ENCODE measurements at regions not wholly inside any gene's neighbourhood (a gene's known extent, or its start where the extent isn't known, plus 50 kb on each side); places are given as distances from the start of the nearest gene placed in this dataset.
"Not testable (repeated sequence)": the region's sequence is repeated elsewhere in the genome, so short reads cannot be mapped to it uniquely, and the experiment has no call there.

- peak; percentile 13 for DNase-seq
Measured at GRCh38 chr13:80988391-80989151, 647.6 kb upstream of the SPRY2 start.

DNA sequence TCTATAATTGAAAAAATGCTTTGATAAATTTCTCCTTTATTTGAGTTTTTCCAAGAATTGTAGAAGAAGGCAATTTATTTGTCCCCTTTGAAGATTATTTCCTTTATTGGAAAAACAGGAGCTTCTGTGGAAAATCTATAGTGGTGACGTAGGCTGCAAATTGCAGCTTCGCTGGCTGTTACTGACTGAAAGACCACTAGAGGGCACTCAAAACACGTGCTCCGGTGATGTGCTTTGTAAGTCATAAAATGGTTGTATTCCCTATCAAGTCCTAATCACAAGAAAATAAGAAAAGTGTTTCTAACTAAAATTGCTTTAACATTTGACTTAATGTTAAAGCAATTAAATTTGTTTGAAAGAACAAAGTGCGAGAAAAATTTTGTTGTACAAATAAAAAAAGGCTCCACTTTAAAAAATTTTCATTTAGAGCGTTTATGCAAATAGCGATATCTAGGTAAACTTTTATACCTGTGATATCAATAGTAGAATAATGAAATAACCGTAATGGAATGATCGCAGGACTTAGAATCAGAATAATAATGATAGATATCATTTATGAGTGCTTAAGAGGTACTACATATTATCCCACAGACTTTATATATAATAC, 638.2 kb upstream of the SPRY2 start:
- DNase-seq = peak; percentile 78

- no peak for DNase-seq
Measured at GRCh38 chr13:80977168-80977567, 636.2 kb upstream of the SPRY2 start.

DNA sequence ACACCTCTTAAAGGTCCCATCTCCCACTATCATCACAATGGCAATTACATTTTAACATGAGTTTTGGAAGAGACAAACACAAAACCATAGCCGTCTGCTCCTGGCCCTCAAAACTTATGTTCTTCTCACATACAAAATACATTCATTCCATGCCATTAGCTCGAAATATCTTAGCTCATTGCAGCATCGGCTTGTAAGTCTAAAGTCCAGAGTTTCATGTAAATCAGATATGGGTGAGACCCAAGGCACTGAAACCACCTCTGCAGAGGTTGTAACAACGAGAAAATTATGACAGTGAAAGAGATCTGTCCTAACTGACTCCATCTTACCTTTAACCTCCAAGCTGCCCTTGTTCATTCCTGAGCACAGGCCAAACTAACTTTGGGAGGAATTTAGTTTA, 635.0 kb upstream of the SPRY2 start:
- DNase-seq = no peak

GRCh38 chr13:80973721-80974120, 632.8 kb upstream of the SPRY2 start:
- DNase-seq = no peak

DNA sequence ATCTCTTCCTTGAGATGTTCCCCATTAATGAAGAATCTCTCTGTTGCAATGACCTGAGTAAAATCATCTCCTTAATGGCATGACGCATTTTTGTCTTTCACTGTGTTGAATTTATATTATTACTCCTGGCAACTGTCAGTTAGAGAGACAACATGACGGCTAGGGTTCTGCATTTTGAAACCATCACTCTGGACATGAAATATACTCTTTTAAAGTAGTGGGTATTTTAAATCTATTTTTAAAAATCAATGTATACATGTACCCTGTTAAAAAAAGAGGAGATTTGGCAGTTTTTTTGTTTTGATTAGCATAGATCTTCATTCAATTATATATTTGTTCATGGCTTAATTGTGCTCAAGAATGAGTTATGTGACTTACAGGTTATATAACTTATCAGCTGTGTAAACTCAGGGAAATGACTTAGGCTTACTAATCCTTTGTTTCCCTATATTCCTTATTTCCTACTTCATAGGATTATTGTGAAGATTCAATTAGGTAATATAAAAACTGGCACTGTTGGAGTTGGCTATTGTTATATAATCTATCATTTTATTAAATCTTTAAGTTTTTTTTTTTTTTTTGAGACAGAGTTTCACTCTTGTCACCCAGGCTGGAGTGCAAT, 632.0 kb upstream of the SPRY2 start:
- DNase-seq = no peak

DNA sequence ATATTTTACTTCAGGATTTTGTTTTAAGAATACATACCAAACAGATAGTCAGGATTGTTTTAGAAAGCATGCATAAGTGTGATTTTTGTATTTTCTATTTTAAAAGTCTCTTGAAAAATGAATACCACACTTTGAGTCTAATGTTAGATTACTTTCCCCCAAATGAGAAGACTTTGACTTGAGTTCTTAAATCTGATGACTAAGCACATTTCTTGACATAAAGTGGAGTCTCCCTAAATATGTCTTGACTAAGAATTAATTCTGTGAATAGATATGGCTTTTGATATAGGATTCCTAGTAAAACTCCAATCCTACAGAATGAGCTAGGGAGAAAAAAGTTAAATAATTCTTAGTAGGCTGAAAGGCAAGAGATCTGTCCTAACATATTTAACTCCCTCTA, 624.2 kb upstream of the SPRY2 start:
- no peak for DNase-seq

DNA sequence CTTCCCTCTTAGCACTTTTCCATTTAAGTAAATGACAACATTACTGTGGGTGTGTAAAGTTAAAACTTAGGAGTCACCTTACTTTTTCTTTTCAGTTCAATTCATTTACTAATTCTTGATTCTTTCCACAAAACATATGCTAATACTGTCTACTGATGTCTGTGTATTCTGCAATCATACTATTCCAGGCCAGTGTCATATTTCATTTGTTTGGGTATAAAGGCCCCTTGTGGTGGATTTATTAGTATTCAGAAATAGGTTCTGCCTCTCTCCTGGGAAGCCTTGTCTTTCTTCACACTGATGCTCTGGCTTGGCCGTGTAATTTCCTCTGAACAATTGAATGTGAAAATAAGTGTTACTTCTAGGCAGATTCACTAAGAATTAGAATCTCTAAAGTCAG, 621.9 kb upstream of the SPRY2 start:
- DNase-seq = peak; percentile 12

GRCh38 chr13:80962173-80962572, 621.2 kb upstream of the SPRY2 start:
- no peak for DNase-seq

DNA sequence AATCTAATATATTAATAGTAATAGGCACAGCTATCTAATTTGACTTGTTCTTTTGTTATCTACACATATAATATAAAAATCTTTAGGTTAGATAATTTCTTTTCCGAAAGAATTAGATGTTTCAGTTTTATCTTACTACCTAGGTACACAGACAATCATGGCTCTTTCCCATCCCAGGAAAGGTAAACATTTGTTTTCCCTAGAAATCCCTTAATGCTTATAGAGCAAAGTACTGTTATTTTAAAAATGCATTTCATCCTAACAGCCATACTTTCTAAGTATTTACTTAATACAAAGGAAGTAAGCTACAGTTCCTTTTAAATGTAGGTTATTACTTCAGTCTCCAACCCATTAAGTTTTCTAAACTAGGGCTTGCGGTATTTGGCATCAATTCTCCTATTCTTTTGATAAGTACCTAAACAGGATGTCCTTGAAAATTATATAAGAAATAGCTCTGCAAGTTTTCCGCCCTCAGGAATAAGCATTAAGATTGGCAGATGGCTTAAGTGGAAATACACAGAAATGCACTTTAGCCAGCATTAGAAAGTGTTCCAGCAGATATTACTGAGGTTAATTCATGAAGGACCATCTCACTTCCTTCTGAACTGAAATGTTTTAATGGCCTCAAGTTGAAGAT, 616.2 kb upstream of the SPRY2 start:
- DNase-seq = no peak

- no peak for DNase-seq
Measured at GRCh38 chr13:80955501-80955900, 614.6 kb upstream of the SPRY2 start.

GRCh38 chr13:80952158-80952557, 611.2 kb upstream of the SPRY2 start:
- DNase-seq = no peak

- DNase-seq = peak; percentile 14
Measured at GRCh38 chr13:80946008-80946802, 605.3 kb upstream of the SPRY2 start.

- DNase-seq = no peak
Measured at GRCh38 chr13:80945328-80945727, 604.4 kb upstream of the SPRY2 start.

- DNase-seq = peak; percentile 61
Measured at GRCh38 chr13:80939581-80939980, 598.7 kb upstream of the SPRY2 start.

DNA sequence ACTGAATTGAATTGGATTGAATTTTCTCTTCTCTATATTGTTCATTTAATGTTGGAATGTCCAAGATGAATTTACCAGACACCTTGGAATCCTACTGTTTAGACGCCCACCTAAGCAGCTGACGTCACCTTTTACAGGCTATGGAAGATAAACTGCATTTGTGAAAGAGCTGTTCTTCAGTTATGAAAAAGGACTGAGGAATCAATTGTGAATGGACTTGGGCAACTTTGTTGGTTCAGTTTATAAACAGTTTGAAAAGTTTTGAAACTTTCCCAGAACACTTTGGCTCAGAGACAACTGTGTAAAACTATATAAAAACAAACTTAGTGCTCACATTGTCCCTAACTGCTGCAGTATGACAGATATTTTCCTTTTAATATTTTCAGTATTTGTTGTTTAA, 590.8 kb upstream of the SPRY2 start:
- DNase-seq = no peak

DNA sequence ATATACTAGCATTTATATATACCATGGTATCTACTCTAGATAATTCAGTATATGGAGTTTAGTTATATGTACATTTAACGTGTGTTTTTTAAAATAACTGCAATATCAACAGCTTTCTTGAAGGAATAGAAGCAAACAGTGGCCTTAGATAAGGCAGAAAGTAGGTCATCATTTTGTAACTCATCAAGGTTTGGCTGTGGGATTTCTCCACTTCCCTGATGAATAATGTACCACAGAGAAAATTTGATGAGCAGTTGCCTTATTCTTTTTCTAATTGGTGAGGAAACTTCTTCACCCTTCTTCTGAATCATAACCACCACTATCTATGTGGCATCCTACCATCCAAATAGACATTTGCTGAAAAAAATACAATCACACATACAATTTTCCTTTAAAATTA, 590.2 kb upstream of the SPRY2 start:
- no peak for DNase-seq

GRCh38 chr13:80928241-80928640, 587.3 kb upstream of the SPRY2 start:
- no peak for DNase-seq

DNA sequence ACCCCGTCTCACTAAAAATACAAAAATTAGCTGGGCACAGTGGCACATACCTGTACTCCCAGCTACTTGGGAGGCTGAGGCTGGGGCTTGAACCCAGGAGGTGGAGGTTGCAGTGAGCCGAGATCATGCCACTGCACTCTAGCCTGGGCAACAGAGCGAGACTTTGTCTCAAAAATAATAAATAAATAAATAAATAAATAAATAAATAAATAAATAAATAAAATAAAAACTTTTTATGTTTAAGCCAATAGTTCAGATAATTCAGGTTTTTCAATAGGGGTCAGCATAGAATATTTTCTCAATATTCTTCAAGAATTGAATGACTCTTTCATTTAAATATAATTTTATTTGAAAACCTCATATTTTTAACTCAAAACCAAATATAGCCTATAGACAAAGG, 585.1 kb upstream of the SPRY2 start:
- DNase-seq = not testable (repeated sequence)

- peak; percentile 82 for DNase-seq
Measured at GRCh38 chr13:80924596-80924995, 583.7 kb upstream of the SPRY2 start.

DNA sequence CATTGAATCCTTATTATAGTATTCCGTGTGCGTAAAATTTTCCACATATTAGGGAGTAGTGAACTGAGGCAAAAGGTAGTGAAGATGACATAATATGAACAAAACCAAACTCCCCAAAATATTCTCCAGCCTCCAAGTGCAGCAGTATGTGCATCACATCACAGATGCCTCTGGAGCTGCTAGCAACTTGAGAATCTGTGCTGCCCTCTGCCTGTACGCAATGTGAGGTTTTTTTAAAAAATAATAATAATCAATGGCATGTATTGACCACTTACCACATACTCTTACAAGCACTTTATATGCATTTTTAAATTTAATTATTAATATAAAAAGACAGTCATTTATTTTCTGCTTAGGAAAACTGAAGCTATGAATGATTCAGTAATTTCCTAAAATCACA, 583.0 kb upstream of the SPRY2 start:
- DNase-seq = peak; percentile 29

DNA sequence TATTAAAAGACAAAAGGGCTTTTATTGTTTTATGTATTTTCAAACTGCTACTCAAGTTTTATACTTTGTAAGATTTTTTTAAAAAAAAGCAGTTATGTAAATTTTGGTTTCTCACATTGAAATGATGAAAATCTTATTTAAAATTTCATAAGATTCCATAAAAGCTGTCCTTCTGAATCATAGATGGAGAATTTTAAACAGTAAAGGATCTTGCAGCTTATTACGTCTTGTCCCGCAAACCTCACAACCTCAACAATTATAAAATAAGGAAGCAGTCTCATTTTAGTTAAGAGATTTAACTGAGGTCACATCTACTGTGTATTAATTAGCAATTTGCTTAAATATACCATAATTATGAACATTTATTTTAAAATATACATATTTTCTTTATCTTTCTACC, 581.0 kb upstream of the SPRY2 start:
- no peak for DNase-seq

DNA sequence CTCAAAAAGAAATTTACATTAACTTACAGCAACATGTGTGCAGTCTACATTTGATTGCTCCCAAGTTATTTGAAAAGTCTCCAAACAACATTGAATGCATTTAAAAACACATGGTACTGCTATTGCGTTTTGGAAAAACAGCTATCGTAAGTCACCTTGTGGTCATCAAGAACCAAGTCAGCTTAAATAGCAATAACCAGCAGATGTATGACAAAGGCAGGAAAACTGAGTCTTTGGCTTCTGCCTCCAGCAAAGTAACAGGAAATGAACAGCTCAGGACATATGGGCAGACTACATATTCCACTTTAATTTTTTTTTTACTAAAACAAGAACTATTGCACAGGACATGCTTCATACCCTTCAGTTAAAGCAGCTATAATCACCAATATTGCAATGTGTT, 580.6 kb upstream of the SPRY2 start:
- no peak for DNase-seq

All from OCI-M1 (cell line).